GM19239 (cell line): ENCODE measurements at regions not wholly inside any gene's neighbourhood (a gene's known extent, or its start where the extent isn't known, plus 50 kb on each side); places are given as distances from the start of the nearest gene placed in this dataset.
"Not testable (repeated sequence)": the region's sequence is repeated elsewhere in the genome, so short reads cannot be mapped to it uniquely, and the experiment has no call there.

ENCODE experiments used
- DNase-seq: peaks from one replicate; pipeline ENCODE4 v3.0.0; 2011; ENCODE audit warnings: low spot score; ENCODE audit not compliant: insufficient read length
- FAIRE-seq: peaks from 2 replicates; lab custom pipeline; 2011; peaks lifted over from hg19 to GRCh38; lab: Jason Lieb, UNC

GRCh38 chrX:150050387-150050786 is 112.1 kb upstream of the EOLA2 start:
- FAIRE-seq, result no peak

GRCh38 chrX:150051096-150051495 is 112.8 kb upstream of the EOLA2 start:
- no peak for FAIRE-seq
- DNase-seq, result no peak

More at GRCh38 chrX:150050387-150050786, 112.1 kb upstream of the EOLA2 start:
- no peak for DNase-seq

- no peak for DNase-seq
- FAIRE-seq, result no peak
These were observed 113.9 kb upstream of the EOLA2 start for GRCh38 chrX:150052226-150052625.

- DNase-seq, result no peak
- no peak for FAIRE-seq
These were observed 120.4 kb upstream of the EOLA2 start for GRCh38 chrX:150058728-150059127.

GRCh38 chrX:150060406-150060805 is 122.1 kb upstream of the EOLA2 start:
- DNase-seq, result no peak
- no peak for FAIRE-seq

GRCh38 chrX:150062292-150063137 is 124.2 kb upstream of the EOLA2 start:
- no peak for FAIRE-seq
- DNase-seq, result no peak

GRCh38 chrX:150063138-150063518 is 124.8 kb upstream of the EOLA2 start:
- DNase-seq, result no peak

GRCh38 chrX:150063674-150064073 is 125.4 kb upstream of the EOLA2 start:
- DNase-seq (no peak), FAIRE-seq (no peak)

More at GRCh38 chrX:150063138-150063518, 124.8 kb upstream of the EOLA2 start:
- no peak for FAIRE-seq

GRCh38 chrX:150074175-150074574 is 135.9 kb upstream of the EOLA2 start:
- DNase-seq (no peak), FAIRE-seq (peak; percentile 47)

- DNase-seq (no peak), FAIRE-seq (no peak)
These were observed 142.2 kb upstream of the EOLA2 start for GRCh38 chrX:150080497-150080896.

GRCh38 chrX:150081076-150081475 is 142.8 kb upstream of the EOLA2 start:
- no peak for DNase-seq
- no peak for FAIRE-seq

GRCh38 chrX:150084496-150085229 is 146.4 kb upstream of the EOLA2 start:
- DNase-seq, result no peak
- FAIRE-seq, result no peak

- DNase-seq (no peak), FAIRE-seq (no peak)
These were observed 147.6 kb upstream of the EOLA2 start for GRCh38 chrX:150085881-150086280.

GRCh38 chrX:150086371-150086770 is 148.1 kb upstream of the EOLA2 start:
- DNase-seq, result no peak
- FAIRE-seq, result no peak

GRCh38 chrX:150087612-150088011 is 149.3 kb upstream of the EOLA2 start:
- no peak for DNase-seq
- FAIRE-seq, result no peak

GRCh38 chrX:150088042-150088441 is 149.8 kb upstream of the EOLA2 start:
- FAIRE-seq, result no peak
- DNase-seq, result no peak

- DNase-seq (no peak), FAIRE-seq (no peak)
These were observed 150.7 kb upstream of the EOLA2 start for GRCh38 chrX:150088766-150089518.

- not testable (repeated sequence) for DNase-seq, FAIRE-seq
These were observed 153.0 kb upstream of the EOLA2 start for GRCh38 chrX:150091300-150091699.

GRCh38 chrX:150092549-150092948 is 154.3 kb upstream of the EOLA2 start:
- FAIRE-seq, result no peak
- DNase-seq, result no peak

GRCh38 chrX:150094375-150094774 is 156.1 kb upstream of the EOLA2 start:
- no peak for FAIRE-seq
- no peak for DNase-seq

- FAIRE-seq, result no peak
- DNase-seq, result no peak
These were observed 156.7 kb upstream of the EOLA2 start for GRCh38 chrX:150094996-150095395.
